ENCODE measurements at regions not wholly inside any gene's neighbourhood (a gene's known extent, or its start where the extent isn't known, plus 50 kb on each side); places are given as distances from the start of the nearest gene placed in this dataset.

- TF ChIP-seq GABPA (IDR thresholded peaks at IDR 0.05; ENCODE audit: borderline replicate concordance, insufficient read depth, low read length) (no peak), CTCF (IDR thresholded peaks at IDR 0.05; ENCODE audit: control extremely low read depth in 1 of 3, insufficient read depth in 1 of 3, low read depth in 1 of 3, low read length in 3 of 3) (no peak), E2F6 (IDR thresholded peaks at IDR 0.05) (no peak), NRF1 (IDR thresholded peaks at IDR 0.05; ENCODE audit: low read depth, low read length) (no peak), ASH2L (IDR thresholded peaks at IDR 0.05; ENCODE audit: low read length) (no peak), POLR2AphosphoS5 (IDR thresholded peaks at IDR 0.05; ENCODE audit: low read depth, low read length) (no peak)
Observed at GRCh38 chr12:123073962-123074801, 76.7 kb downstream of the PITPNM2 start.
